HL-60 (cell line): ENCODE measurements at regions not wholly inside any gene's neighbourhood (a gene's known extent, or its start where the extent isn't known, plus 50 kb on each side); places are given as distances from the start of the nearest gene placed in this dataset.

ENCODE experiments used
- DNase-seq, 2 experiments: peaks; one replicate each; pipeline ENCODE4 v3.0.0-alpha.2; 2010 to 2020; ENCODE audit warnings: low read depth in 1 of 2, low spot score in 1 of 2
- H3K27ac ChIP-seq: fragments of 250-450 bp; sonication (Bioruptor Pico); replicated peaks from 2 replicates; pipeline ENCODE4 v1.5.1; 2020; ENCODE audit warnings: mild to moderate bottlenecking, moderate library complexity
- H3K27me3 ChIP-seq: fragments of 250-450 bp; sonication (Bioruptor Pico); 2 replicates; pipeline ENCODE4 v1.5.1; 2021; ENCODE audit warnings: mild to moderate bottlenecking, moderate library complexity; ENCODE audit not compliant: insufficient read depth, poor library complexity, severe bottlenecking
- H3K4me3 ChIP-seq: replicated peaks from 2 replicates; pipeline ENCODE4 v1.5.1; 2011; ENCODE audit warnings: mild to moderate bottlenecking, control low read depth, low read length; ENCODE audit not compliant: insufficient read depth
- CTCF ChIP-seq: IDR thresholded peaks from one replicate; pipeline ENCODE4 v1.5.1; 2011; ENCODE audit warnings: low read length, control low read depth, inconsistent platforms; ENCODE audit not compliant: insufficient read depth
- GABPA ChIP-seq: IDR thresholded peaks from 2 replicates; pipeline ENCODE4 v1.6.1; 2012; ENCODE audit warnings: low read depth
- POLR2AphosphoS5 ChIP-seq: IDR thresholded peaks from 2 replicates; pipeline ENCODE4 v1.6.1; 2012; ENCODE audit warnings: low read depth
- SPI1 ChIP-seq: IDR thresholded peaks from 2 replicates; pipeline ENCODE4 v1.6.1; 2012; ENCODE audit warnings: low read depth, mild to moderate bottlenecking, borderline replicate concordance
- TF ChIP-seq, protein P1 (sequence below): IDR thresholded peaks from 2 replicates; pipeline ENCODE4 v1.6.1; 2012; ENCODE audit warnings: low read depth; ENCODE audit not compliant: insufficient replicate concordance

GRCh38 chr6:140140891-140141290, 766.4 kb upstream of the CITED2 start:
- Histone ChIP-seq H3K27ac (no peak overlapping the region), H3K4me3 (no peak overlapping the region), H3K27me3 (no peaks in the 10 kb centered on the region)
- TF ChIP-seq POLR2AphosphoS5 (no peak), SPI1 (no peak), CTCF (no peak), GABPA (no peak)
- TF ChIP-seq, protein P1, sequence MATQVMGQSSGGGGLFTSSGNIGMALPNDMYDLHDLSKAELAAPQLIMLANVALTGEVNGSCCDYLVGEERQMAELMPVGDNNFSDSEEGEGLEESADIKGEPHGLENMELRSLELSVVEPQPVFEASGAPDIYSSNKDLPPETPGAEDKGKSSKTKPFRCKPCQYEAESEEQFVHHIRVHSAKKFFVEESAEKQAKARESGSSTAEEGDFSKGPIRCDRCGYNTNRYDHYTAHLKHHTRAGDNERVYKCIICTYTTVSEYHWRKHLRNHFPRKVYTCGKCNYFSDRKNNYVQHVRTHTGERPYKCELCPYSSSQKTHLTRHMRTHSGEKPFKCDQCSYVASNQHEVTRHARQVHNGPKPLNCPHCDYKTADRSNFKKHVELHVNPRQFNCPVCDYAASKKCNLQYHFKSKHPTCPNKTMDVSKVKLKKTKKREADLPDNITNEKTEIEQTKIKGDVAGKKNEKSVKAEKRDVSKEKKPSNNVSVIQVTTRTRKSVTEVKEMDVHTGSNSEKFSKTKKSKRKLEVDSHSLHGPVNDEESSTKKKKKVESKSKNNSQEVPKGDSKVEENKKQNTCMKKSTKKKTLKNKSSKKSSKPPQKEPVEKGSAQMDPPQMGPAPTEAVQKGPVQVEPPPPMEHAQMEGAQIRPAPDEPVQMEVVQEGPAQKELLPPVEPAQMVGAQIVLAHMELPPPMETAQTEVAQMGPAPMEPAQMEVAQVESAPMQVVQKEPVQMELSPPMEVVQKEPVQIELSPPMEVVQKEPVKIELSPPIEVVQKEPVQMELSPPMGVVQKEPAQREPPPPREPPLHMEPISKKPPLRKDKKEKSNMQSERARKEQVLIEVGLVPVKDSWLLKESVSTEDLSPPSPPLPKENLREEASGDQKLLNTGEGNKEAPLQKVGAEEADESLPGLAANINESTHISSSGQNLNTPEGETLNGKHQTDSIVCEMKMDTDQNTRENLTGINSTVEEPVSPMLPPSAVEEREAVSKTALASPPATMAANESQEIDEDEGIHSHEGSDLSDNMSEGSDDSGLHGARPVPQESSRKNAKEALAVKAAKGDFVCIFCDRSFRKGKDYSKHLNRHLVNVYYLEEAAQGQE: no peak
- no peak for DNase-seq

GRCh38 chr6:140138311-140139010, 764.0 kb upstream of the CITED2 start:
- Histone ChIP-seq H3K27me3 (no peaks in the 10 kb centered on the region), H3K4me3 (no peak overlapping the region), H3K27ac (no peak overlapping the region)
- no peak for TF ChIP-seq GABPA
- TF ChIP-seq, protein P1: no peak
- no peak for TF ChIP-seq SPI1
- TF ChIP-seq CTCF: no peak
- no peak for TF ChIP-seq POLR2AphosphoS5
- no peak for DNase-seq

GRCh38 chr6:140134224-140134623, 759.8 kb upstream of the CITED2 start:
- TF ChIP-seq GABPA (no peak), SPI1 (no peak), POLR2AphosphoS5 (no peak), CTCF (no peak)
- TF ChIP-seq, protein P1: no peak
- no peak for DNase-seq
- Histone ChIP-seq H3K4me3 (no peak overlapping the region), H3K27me3 (no peaks in the 10 kb centered on the region), H3K27ac (no peak overlapping the region)
